SKM-1 (cell line): ENCODE measurements at regions not wholly inside any gene's neighbourhood (a gene's known extent, or its start where the extent isn't known, plus 50 kb on each side); places are given as distances from the start of the nearest gene placed in this dataset.
"Not testable (repeated sequence)": the region's sequence is repeated elsewhere in the genome, so short reads cannot be mapped to it uniquely, and the experiment has no call there.

ENCODE experiments used
- DNase-seq: peaks from one replicate; lab custom pipeline; 2025; ENCODE audit not compliant: unreplicated experiment; lab: John Stamatoyannopoulos, UW

DNA sequence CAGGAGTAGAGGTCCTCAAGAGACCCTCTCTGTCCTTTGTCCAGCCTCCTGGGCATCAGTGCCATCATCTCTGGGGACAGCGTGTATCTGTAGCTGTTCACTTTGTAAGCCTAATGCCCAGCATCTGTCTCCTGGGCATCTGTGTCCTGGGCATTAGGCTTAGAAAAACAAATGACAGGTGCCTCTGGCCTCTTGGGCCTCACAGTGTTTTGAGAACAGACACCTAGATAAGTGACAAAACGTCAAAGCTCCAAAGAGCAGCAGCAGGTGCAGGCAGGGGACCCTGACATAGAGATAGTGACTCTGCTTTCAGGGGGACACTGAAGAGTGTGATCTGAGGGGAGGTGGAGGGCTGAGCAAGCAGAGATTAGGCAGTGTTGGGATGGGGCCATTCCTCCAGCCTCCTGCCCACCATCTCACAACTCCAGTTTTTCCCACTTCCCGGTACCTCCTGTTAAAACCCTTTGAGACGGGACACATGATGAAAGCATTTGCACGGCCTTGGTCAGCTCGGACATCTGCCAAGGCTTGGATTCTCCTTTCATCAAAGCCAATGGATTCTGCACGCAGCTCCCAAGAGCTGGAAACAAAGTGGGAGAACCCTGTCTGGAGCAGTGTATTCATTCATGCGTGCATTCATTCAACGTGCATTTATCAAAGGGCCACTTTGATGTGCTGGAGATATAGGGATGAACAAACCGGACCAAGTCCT, 55.5 kb upstream of the CD93 start:
- DNase-seq, result no peak

DNA sequence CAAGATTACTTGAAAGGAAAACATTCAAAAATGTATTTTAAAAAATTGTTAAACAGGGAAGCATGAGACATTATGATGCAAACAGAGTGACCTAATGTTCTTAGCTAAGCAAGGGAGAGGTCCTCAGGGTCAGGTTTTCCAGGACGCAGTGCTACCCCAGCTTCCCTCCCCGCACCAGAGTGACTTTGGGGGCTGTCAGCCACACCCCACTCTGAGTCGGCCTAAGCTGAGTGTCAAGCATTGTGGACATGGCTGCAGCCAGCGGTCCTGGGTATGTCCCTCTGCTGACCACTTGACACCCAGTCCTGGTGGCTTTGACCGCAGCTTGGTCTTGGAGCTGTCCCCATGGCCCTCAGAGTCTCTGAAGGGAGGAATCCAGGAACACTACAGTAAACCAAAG, 54.9 kb upstream of the CD93 start:
- DNase-seq, result no peak

DNA sequence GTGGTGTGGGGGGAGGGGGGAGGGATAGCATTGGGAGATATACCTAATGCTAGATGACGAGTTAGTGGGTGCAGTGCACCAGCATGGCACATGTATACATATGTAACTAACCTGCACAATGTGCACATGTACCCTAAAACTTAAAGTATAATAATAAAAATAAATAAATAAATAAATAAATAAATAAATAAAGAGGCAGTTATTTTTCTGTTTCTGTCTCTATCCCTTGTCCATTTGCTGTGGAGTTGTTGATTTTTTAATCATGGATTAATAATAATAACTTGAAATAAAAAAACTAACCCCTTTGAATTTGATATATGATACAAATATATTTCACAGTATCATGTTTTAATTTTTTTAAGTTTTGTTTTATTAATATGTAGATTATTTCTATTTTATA, 53.9 kb upstream of the CD93 start:
- not testable (repeated sequence) for DNase-seq

DNA sequence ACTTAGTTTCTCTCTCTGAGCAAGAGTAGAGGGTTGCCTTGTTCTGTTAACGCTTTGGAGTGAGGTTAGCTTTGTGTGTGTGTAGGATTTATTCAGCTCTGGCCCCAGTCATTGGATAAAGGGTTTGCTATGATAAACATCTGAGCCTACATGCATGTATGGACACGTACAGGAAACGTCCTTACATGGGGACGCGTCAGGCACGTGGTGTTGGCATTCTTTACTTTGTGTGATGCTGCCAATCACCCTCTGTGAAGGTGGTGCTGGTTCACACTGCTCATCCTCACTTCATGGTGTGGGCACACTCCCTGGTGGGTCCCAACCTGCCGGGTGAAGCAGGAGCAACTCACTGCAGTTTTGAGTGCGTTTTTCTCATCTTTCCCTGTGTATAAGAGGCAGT, 53.4 kb upstream of the CD93 start:
- no peak for DNase-seq

DNA sequence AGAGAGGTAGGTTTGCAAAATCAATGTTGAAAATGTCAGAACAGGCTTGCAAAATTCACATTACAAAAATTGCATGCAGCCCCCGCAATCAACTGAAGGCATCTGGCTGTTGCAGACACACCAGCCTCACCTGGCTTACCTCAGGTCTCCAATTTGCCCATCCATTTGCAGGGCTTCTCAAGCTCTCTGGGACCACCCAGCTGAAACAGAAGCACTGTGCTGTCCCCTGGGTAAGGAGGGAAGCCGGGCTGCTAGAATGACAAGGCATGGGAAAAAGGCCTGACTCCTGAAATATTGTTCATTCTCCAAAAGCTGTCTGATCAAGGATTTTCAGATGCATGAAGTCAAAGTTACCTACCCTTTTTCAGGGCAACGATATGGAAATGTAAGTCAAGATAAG, 52.6 kb upstream of the CD93 start:
- no peak for DNase-seq

DNA sequence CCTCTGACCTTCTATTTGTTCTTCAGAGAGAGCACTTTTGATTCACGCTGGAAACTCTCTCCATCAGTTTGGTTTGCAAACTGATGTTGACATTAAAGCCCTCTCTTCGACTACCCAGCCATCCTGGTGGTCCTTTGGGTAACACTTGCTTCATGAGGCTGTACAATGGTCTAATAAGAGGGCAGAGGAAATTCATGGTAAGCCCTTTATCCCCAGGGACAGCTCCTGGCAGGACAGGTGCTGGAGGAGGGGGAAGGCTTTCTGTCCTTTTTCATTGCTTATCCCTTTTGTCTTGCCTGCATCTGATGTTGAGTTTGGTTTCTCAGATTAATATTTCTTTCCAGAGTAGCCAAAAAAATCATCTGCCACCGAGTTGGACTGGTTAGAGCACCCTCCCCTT, 52.1 kb upstream of the CD93 start:
- no peak for DNase-seq

DNA sequence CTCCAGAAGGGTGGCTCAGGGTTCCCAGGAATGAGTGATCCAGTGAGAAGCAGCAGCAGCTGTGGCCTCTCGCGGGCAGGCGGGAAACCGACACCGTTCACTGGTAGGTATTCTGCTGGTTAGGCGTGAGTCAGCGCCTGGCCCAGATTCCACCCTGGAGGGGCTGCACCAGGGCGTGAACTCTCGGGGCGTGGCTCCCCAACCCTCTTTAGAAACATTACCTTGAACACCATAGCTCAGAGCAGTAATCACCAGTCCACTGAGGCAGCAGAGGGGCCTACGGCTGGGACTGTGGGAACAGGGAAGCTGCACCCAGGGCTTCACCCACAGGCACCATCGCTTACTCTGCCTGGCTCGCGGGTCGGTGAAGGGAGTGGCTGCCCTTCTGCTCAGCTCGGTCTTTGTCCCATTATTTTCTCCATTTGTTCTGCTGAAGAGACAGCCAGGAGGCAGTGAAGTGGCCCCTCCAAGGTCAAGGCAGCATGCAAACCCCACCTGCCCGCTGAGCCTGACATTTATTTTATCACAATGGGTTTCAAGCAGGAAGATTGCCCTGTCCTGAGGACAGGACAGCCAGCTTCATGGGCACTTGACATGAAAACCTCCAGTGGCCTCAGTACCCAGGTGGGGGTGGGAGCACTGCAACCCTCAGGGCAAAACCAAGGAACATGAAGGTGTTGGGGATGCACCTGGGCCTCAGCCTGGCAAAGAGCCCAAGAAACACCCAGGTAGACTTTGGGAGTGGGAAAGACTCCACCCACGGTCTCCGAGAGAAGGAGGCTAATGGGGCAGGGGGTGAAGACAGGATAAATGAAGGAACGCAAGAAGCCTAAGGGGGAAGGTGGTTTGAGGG, 51.0 kb upstream of the CD93 start:
- DNase-seq, result no peak

DNA sequence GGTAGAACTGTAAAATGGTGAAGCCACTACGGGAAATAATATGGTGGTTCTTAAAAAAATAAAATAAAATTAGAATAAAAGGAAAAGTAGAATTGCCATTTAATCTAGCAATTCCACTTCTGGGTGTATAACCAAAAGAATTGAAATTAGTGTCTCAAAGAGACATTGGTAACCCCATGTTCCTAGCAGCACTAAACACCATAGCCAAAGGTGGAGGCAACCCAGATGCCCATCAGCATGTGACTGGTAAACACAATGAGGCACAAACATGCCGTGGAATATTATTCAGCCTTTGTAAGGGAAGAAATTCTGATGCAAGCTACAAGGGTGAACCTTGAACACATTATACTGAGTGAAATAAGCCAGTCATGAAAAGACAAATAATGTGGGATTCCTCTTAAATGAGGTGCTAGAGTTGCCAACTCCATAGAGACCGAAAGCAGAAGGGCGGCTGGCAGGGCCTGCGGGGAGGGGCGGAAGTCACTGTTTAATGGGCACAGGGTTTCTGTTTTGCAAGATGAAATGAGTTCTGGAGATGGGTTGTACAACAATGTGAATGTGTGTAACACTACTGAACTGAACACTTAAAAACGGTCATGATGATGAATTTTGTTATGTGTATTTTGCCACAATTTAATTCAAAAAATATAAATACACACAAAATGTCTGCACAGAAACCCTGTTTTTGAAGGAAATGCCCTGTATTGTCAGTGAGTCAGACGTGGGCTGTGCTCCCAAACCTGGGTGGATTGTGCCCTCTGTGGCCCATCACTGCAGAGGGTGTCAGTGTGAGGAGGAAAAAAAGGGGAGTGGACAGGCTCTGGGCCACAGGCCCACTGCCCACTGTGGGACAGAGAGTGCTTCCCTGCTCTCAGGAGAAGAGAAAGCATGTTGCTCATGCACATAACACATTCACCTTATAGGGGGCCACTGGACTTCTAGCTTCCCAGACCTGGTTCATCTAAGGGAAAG, 49.6 kb upstream of the CD93 start:
- no peak for DNase-seq
